Astrocyte of the spinal cord (primary cell): ENCODE measurements at regions not wholly inside any gene's neighbourhood (a gene's known extent, or its start where the extent isn't known, plus 50 kb on each side); places are given as distances from the start of the nearest gene placed in this dataset.

Source experiments
- DNase-seq: peaks from one replicate; pipeline ENCODE4 v3.0.0; 2011; ENCODE audit warnings: low read depth, low spot score
- H3K4me3 ChIP-seq: 2 replicates; pipeline ENCODE4 v1.5.1; 2011; ENCODE audit warnings: low read depth, mild to moderate bottlenecking, low read length, moderate library complexity
- in situ Hi-C: cut with HindIII; loops from 2 replicates; pipeline ENCODE4 v1.10.0; 2017; ENCODE audit warnings: low sequenced_read_pairs
- TF ChIP-seq, protein P1 (sequence below): IDR thresholded peaks from 2 replicates; pipeline ENCODE4 v1.5.1; 2012; ENCODE audit warnings: low read depth, mild to moderate bottlenecking, low read length, inconsistent platforms

DNA sequence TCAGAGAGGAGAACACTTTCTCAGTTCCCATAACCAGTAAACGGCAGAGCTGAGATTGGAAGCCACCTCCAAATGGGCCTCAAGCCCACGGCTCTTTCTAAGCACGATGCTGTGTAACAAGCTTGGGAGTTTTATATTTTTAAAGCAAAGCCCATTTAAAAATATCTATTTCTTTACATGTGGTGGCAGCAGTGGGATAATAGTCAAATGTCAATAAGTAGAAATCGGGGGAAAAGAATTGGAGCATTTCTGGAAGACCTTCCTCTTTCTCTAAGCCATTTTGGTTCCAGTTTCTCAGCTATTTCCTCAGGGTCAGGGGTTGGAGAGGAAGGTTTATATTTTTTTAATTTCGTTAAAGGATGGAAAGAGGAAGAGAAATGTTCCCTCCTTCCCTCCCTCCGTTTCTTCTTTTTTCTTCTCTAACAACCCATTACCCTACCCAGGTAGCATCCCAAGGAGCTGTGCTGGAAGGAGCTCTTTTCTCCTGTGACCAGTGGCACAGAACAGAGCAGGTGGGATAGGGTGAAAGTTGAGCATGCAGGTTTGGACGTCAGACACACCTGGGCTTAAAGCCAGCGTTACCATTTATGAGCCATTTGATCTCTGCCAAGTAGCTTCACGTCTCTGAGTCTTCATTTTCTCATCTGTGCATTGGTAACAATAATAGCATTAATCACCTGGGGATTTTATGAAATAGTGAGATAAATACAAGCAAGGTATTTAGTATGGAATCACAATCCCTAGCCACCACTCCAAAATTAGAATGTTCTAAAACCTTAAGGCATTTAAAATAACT lies 515.7 kb downstream of the RPS24 start:
- TF ChIP-seq, protein P1, sequence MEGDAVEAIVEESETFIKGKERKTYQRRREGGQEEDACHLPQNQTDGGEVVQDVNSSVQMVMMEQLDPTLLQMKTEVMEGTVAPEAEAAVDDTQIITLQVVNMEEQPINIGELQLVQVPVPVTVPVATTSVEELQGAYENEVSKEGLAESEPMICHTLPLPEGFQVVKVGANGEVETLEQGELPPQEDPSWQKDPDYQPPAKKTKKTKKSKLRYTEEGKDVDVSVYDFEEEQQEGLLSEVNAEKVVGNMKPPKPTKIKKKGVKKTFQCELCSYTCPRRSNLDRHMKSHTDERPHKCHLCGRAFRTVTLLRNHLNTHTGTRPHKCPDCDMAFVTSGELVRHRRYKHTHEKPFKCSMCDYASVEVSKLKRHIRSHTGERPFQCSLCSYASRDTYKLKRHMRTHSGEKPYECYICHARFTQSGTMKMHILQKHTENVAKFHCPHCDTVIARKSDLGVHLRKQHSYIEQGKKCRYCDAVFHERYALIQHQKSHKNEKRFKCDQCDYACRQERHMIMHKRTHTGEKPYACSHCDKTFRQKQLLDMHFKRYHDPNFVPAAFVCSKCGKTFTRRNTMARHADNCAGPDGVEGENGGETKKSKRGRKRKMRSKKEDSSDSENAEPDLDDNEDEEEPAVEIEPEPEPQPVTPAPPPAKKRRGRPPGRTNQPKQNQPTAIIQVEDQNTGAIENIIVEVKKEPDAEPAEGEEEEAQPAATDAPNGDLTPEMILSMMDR, result no peak
- DNase-seq, result no peak
- no peak overlapping the region for H3K4me3 ChIP-seq
- in situ Hi-C loops, result no loop called here

DNA sequence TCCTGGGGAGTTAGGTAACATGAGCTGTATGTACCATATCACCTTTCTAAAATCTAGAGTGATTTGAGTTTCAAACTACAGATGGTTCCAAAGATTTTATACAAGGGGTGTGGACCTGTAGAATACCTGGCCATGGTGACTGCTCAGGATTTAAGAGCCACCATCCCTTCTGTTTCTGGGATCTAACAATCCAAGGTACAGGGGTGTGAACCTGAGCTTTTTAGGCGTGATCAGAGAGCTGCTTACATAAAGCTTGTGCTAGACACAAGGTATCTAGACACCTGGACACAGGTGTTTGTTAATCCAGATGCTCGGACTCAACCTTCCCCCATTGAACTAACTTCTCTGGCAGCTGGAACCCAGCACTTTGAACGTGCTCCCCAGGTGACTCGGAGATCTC lies 516.4 kb downstream of the RPS24 start:
- in situ Hi-C loops, result no loop called here
- H3K4me3 ChIP-seq, result no peak overlapping the region
- no peak for DNase-seq
- TF ChIP-seq, protein P1, result no peak

DNA sequence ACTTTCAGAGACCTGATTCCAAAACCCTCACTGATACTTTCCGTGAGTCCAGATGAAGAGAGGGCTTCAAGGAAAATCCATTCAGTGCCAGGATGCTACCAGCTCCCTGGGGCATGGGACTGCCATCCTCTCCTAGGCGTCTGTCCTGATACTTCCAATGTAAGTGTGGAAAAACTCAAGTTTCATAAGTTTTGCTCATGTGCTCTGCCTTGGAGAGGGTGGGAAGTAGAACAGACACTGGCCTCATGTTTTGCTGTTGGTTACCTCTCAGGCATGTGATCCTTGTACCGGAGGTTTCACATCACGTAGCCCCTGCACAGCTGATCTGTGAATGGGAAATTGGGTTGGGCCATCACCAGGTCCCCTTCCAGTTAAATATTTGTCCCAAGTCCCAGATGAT lies 517.1 kb downstream of the RPS24 start:
- H3K4me3 ChIP-seq, result no peak overlapping the region
- in situ Hi-C loops, result no loop called here
- TF ChIP-seq, protein P1, result no peak
- no peak for DNase-seq

DNA sequence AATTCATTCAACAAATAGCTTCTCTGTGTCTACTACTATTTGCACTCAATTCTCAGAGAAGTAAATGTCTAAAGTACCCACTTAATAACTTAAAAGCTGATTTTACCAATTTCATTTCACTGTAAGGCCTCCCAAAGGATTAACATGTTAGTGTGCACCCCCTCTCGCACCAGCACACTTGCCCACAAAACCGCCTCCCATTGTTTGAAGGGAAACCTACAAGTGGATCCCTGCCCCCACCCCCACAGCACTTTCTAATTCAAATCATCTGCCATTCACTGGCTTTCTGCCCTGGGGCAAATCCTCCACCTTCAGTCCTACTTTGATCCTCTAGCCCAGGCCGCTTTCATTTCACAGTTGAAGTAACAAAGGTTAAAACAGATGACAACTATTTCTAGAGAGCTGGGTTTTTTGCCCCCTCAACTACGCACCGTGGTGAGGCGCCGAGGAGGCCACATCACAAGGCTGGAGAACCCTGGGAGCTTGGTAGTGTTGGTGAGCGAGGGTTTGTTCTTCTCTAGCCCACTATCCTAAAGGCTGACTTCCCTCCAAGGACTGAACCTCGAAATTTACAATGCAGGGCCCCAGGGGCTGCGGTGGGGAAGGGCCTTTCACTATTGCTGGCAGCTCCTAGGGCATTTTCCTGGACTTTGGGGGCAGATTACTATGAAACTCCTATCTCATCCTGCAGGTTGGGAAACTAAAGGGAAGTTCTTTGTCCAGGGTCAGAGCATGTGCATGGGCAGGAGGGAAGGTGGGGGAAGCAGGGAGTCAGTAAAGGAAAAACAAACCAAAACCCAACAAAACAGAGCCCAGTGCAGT lies 517.4 kb upstream of the ZMIZ1 start:
- no peak overlapping the region for H3K4me3 ChIP-seq
- TF ChIP-seq, protein P1, result no peak
- in situ Hi-C loops, result no loop called here
- no peak for DNase-seq

DNA sequence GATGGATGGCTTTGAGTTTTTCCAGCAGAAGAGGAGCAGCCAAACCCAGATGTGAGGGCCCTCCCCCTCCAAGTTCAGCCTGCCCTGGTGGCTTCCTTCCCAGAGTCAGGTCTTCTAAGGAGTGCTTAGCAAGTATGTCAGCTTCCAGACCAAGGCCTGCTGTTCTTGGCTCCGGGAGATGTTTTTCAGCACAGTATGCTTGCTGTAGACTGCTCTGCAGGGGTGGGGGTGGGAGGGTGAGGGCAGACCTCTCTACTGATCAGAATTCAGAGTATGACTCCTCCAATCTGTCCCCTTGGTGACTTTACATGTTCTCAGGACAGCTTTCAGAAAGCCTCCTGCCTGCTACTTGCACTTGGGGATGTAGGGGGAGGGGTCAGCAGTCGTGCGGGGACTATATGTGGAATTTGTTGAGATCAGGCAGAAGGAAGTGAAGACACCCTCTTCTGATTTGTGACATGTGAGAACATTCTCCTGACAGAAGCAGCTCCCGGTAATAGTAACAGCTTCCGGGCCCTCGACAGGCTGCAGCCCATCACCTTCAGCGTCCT lies 516.4 kb upstream of the ZMIZ1 start:
- peak; percentile 88 for DNase-seq
- H3K4me3 ChIP-seq, result no peak overlapping the region
- in situ Hi-C loops, result no loop called here
- TF ChIP-seq, protein P1, result no peak

DNA sequence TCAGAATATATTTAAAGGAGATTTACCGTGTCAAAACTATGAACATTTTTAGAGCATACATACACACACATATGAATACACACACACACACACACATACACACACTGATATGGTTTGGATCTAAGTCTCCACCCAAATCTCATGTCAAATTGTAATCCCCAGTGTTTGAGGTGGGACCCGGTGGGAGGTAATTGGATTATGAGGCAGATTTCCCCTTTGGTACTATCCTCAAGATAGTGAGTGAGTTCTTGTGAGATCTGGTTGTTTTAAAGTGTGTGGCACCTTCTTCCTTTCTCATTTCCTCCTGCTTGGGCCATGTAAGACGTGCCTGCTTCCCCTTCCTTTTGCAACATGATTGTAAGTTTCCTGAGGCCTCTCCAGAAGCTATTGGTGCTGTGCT lies 515.0 kb upstream of the ZMIZ1 start:
- no peak overlapping the region for H3K4me3 ChIP-seq
- in situ Hi-C loops, result no loop called here
- TF ChIP-seq, protein P1, result no peak
- no peak for DNase-seq
